ENCODE measurements at regions not wholly inside any gene's neighbourhood (a gene's known extent, or its start where the extent isn't known, plus 50 kb on each side); places are given as distances from the start of the nearest gene placed in this dataset.

- CTCF ChIA-PET = no interaction called here
- no peak overlapping the region for H3K4me3 Mint-ChIP-seq
- TF ChIP-seq IRF2 (CRISPR knock-in tag; IDR thresholded peaks at IDR 0.05; ENCODE audit: borderline replicate concordance, low read depth) (no peak), ETV6 (CRISPR knock-in tag; IDR thresholded peaks at IDR 0.05) (no peak), ZNF317 (CRISPR knock-in tag; IDR thresholded peaks at IDR 0.05; ENCODE audit: borderline replicate concordance, low read depth) (no peak), RELA (CRISPR knock-in tag; IDR thresholded peaks at IDR 0.05; ENCODE audit: borderline replicate concordance) (no peak), JAZF1 (CRISPR knock-in tag; IDR thresholded peaks at IDR 0.05) (no peak), ATF2 (CRISPR knock-in tag; IDR thresholded peaks at IDR 0.05; ENCODE audit: borderline replicate concordance, low read depth) (no peak), ZNF263 (CRISPR knock-in tag; IDR thresholded peaks at IDR 0.05; ENCODE audit: low read depth) (no peak), CREM (CRISPR knock-in tag; IDR thresholded peaks at IDR 0.05) (no peak), AFF4 (CRISPR knock-in tag; IDR thresholded peaks at IDR 0.05; ENCODE audit: borderline replicate concordance) (no peak)
- H3K9me3 Mint-ChIP-seq = no peaks in the 10 kb centered on the region
- POLR2A ChIA-PET = no interaction called here
- ATAC-seq = no peak
- no peaks in the 10 kb centered on the region for H3K36me3 Mint-ChIP-seq
- H3K4me1 Mint-ChIP-seq = peaks cover 19% of the 10 kb centered on the region
- H3K27ac Mint-ChIP-seq = no peak overlapping the region
- H3K27me3 Mint-ChIP-seq (ENCODE audit: low read depth) = no peaks in the 10 kb centered on the region
- DNase-seq (ENCODE audit: low spot score) = no peak
Measured at GRCh38 chr9:118362123-118362522, 657.9 kb downstream of the TLR4 start.

- H3K9me3 Mint-ChIP-seq = no peaks in the 10 kb centered on the region
- POLR2A ChIA-PET = no interaction called here
- TF ChIP-seq ZNF232 (CRISPR knock-in tag; IDR thresholded peaks at IDR 0.05) (no peak), ATF2 (CRISPR knock-in tag; IDR thresholded peaks at IDR 0.05; ENCODE audit: borderline replicate concordance, low read depth) (no peak), TCF7 (CRISPR knock-in tag; IDR thresholded peaks at IDR 0.05; ENCODE audit: low read depth) (no peak), GABPB1 (CRISPR knock-in tag; IDR thresholded peaks at IDR 0.05) (no peak)
- CTCF ChIA-PET = no interaction called here
- no peak overlapping the region for H3K27ac Mint-ChIP-seq
- no peaks in the 10 kb centered on the region for H3K36me3 Mint-ChIP-seq
- no peak overlapping the region for H3K4me3 Mint-ChIP-seq
- peaks cover 19% of the 10 kb centered on the region for H3K4me1 Mint-ChIP-seq
- no peak for ATAC-seq
- no peaks in the 10 kb centered on the region for H3K27me3 Mint-ChIP-seq (ENCODE audit: low read depth)
- DNase-seq (ENCODE audit: low spot score) = no peak
Measured at GRCh38 chr9:118362596-118362995, 658.4 kb downstream of the TLR4 start.

- CTCF ChIA-PET = interaction anchor here (0.6 kb wide), 1 partner anchor 504 kb away, joined by 5 read pairs; no protein-coding TSS in a partner anchor
- ATAC-seq (no peak), DNase-seq (ENCODE audit: low spot score) (no peak)
- POLR2A ChIA-PET = no interaction called here
- H3K9me3 Mint-ChIP-seq = no peaks in the 10 kb centered on the region
- H3K4me3 Mint-ChIP-seq = no peak overlapping the region
- no peak overlapping the region for H3K27ac Mint-ChIP-seq
- H3K4me1 Mint-ChIP-seq = peaks cover 19% of the 10 kb centered on the region
- H3K27me3 Mint-ChIP-seq (ENCODE audit: low read depth) = no peaks in the 10 kb centered on the region
- no peaks in the 10 kb centered on the region for H3K36me3 Mint-ChIP-seq
- TF ChIP-seq CREM (CRISPR knock-in tag; IDR thresholded peaks at IDR 0.05) (no peak), NFE2L1 (CRISPR knock-in tag; IDR thresholded peaks at IDR 0.05) (no peak), ZNF512 (CRISPR knock-in tag; IDR thresholded peaks at IDR 0.05; ENCODE audit: borderline replicate concordance) (no peak), USF2 (CRISPR knock-in tag; IDR thresholded peaks at IDR 0.05) (no peak), ZNF219 (CRISPR knock-in tag; IDR thresholded peaks at IDR 0.05; ENCODE audit: borderline replicate concordance) (no peak), NR2C2 (CRISPR knock-in tag; IDR thresholded peaks at IDR 0.05) (no peak), CDX4 (CRISPR knock-in tag; IDR thresholded peaks at IDR 0.05; ENCODE audit: borderline replicate concordance) (no peak), SMAD4 (CRISPR knock-in tag; IDR thresholded peaks at IDR 0.05) (no peak), JAZF1 (CRISPR knock-in tag; IDR thresholded peaks at IDR 0.05) (no peak), ZNF396 (CRISPR knock-in tag; IDR thresholded peaks at IDR 0.05; ENCODE audit: borderline replicate concordance) (no peak)
Measured at GRCh38 chr9:118364266-118365106, 660.3 kb downstream of the TLR4 start.

All from WTC11 (cell line).